GM18508 (cell line): ENCODE measurements at regions not wholly inside any gene's neighbourhood (a gene's known extent, or its start where the extent isn't known, plus 50 kb on each side); places are given as distances from the start of the nearest gene placed in this dataset.

Experiments
- ATAC-seq: cut with Tn5 transposase; IDR thresholded peaks from one replicate; pipeline ENCODE4 v1.9.1; 2021; ENCODE audit warnings: moderate number of reproducible peaks; ENCODE audit not compliant: insufficient read depth, unreplicated experiment

- no peak for ATAC-seq
Measured at GRCh38 chr6:126600258-126600916, 260.5 kb downstream of the CENPW start.

GRCh38 chr6:126603410-126603809 lies 263.5 kb downstream of the CENPW start:
- no peak for ATAC-seq

GRCh38 chr6:126605089-126605488 lies 265.2 kb downstream of the CENPW start:
- no peak for ATAC-seq

DNA sequence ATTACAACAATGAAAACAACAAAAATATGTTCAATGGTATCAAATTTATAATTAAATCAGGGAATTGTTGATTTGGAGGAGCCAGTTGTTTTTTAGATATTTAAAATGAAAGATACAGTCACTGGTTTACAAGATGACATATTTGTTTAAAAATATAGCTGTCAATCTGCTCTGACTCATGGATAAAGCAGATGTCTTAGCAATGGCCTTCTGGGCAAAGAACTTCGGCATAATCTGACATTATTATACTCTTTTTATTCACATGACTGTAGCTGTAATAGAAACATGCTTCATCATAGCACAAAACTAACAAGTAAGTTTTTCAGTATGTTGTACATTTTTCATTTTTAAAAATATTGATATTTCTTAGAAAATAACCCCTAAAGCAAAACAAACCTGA lies 267.4 kb downstream of the CENPW start:
- ATAC-seq = no peak

DNA sequence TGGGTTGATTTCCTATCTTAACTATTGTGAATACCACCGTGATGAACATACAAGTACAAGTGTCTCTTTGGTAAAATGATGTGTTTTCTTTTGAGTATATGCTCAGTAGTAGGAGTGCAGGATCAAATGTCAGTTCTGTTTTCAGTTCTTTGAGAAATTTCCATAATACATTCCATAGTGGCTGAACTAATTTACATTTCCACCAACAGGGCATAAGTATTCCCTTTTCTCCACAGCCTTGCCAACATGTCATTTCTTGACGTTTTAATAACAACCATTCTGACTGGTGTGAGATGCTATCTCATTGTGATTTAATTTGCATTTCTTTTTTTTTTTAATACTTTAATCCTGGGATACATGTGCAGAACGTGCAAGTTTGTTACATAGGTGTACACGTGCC lies 268.8 kb downstream of the CENPW start:
- no peak for ATAC-seq

GRCh38 chr6:126614642-126615504 lies 275.0 kb downstream of the CENPW start:
- peak; percentile 83 for ATAC-seq

DNA sequence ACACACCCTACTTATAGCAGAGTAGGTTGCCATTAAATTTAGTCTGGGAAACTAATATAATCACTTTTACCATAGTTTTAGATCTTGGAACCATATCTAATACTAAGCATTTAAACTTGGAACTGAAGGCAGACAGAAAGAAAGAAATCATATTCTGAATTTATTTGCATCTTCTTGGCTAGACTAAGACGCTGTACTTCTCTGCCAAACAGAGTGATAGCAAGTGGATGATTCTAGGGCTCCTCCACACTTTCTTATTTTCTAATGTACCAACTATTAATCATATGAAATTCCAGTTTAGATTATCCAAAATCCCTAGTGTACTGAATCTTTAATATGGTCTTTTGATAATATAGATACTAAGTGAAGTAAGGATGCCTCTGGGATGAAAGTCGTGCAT lies 277.0 kb downstream of the CENPW start:
- ATAC-seq = no peak

- ATAC-seq = no peak
Measured at GRCh38 chr6:126618639-126619343, 278.9 kb downstream of the CENPW start.

- no peak for ATAC-seq
Measured at GRCh38 chr6:126620719-126621118, 280.8 kb downstream of the CENPW start.

DNA sequence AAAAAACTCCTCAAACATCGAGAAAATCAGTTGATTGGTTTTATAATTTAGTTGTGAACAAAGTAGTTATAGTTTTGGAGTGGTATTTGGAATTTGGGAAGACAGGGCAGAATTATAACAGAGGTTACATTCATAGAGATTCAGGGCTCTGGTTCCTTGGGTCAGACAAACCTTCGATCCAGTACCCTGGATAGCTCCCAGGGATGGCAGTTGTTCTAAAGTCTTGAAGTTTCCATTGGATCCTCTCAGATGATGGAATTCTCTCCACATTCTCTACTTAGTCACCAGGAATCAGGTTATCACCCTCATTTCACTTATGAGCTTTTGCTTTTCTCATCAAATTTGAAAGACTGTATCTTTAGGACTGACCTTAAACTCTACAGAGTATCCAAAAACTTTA lies 285.1 kb downstream of the CENPW start:
- ATAC-seq = no peak

- ATAC-seq = no peak
Measured at GRCh38 chr6:126628125-126628524, 288.2 kb downstream of the CENPW start.

DNA sequence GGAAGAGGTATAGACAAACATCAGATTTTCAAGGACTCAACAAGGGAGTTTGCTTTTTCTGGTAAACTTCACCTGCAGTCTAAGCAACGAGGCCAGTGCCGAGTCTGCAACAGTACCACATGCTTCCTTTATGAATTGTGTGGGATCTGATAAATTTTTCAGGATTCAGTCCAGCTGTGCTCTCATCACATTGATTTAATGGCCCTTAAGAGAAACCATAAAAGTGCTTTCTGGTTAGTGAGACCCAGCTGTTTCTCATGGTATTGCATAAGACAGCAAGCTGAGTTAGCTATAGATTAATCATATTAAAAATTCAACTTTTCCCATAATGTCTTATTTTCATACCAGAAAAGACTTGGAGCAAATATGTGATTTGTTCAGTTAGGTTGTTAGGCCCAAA lies 291.4 kb downstream of the CENPW start:
- ATAC-seq = no peak

DNA sequence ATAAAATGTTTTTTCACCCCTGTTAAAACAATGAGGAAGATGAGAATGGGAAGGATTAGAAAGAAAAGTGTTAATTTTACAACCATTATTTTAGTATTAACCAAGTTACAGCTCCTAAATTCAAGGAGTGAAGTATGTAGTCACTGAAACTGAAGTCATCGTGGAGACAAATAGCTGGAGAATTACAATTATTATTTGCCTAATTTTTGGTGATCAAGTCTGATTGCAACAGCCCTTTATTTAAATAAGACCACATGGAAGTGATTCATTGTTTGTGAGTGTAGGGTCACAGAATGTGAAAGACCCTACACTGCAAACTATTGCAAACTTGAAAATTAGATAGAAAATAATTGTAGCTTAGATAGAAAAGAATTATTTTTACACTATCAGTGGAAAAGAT lies 292.4 kb downstream of the CENPW start:
- no peak for ATAC-seq

- ATAC-seq = no peak
Measured at GRCh38 chr6:126633373-126633772, 293.5 kb downstream of the CENPW start.

GRCh38 chr6:126640356-126640755 lies 300.4 kb downstream of the CENPW start:
- no peak for ATAC-seq

- no peak for ATAC-seq
Measured at GRCh38 chr6:126640921-126641320, 301.0 kb downstream of the CENPW start.

DNA sequence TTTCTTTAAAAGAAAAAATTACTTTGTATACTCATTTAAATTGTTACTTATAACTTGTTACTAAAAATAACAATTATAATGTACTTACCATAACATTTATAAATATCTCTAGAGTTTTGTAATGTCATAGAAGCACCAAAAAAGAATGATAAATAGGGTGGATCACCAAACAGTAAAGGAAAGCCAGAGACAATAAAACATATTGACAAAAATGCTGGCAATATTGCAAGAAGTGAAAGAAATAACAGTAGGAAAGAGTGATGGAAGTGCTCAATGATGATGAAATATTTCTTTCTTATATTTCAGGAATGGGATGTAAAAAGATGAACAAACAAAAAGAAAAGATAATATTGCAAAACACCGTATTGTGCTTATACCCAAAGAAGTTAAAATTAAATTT lies 301.7 kb downstream of the CENPW start:
- ATAC-seq = no peak

- no peak for ATAC-seq
Measured at GRCh38 chr6:126643352-126643751, 303.4 kb downstream of the CENPW start.

GRCh38 chr6:126650931-126651330 lies 311.0 kb downstream of the CENPW start:
- ATAC-seq = no peak

DNA sequence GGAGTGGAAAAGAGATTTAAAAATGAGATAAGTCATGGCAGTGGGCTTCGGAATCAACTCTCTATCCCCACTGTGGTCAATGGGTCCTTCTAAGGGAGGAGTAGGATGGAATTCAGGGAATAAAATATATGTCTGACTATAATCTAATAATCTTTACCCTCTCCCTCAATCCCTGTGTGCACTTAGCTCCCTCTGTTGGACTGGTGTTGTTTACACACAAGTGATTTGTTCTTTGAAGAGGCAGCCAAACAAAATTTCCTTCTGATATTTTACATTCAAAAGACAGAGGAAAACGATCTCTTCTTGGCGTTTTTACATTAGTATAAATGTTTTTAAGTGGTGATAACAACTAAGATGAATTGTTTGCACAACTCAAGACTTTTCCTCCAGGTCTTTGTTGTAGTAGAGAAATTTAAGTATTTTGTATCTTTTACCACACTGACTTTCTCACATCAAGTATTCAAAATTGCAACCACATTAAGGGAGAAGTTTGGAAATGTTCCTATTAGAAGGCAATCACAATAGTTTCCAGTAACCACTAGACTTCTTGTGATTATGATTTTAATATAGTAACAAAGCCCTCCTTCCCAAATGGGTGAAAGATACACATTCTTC lies 317.8 kb downstream of the CENPW start:
- no peak for ATAC-seq

DNA sequence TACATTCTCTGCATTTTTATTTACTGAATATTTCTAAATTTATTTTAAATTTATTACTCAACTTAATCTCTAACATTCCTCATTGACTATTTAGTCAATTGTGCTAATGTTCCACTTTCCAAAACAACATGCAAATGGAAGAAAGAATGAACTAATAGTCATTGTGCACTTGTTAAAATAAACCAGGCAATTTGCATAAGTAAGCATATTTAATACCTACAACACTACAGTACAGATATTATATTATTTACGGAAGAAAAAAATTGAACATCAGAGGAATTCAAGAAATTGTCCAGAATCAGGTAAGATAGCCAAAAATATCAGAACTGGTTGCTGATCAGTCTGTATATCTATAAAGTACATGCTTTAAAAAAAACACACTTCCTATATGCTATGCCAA lies 320.5 kb downstream of the CENPW start:
- no peak for ATAC-seq
